22Rv1 (cell line): ENCODE measurements at regions not wholly inside any gene's neighbourhood (a gene's known extent, or its start where the extent isn't known, plus 50 kb on each side); places are given as distances from the start of the nearest gene placed in this dataset.

Experiments used
- CTCF ChIP-seq: fragments of 450-650 bp; IDR thresholded peaks from 2 replicates; pipeline ENCODE4 v1.5.1; 2017; ENCODE audit warnings: mild to moderate bottlenecking
- ZFX ChIP-seq: fragments of 450-650 bp; IDR thresholded peaks from 2 replicates; pipeline ENCODE4 v1.6.1; 2017; ENCODE audit warnings: antibody characterized with exemption, borderline replicate concordance

- no peak for TF ChIP-seq CTCF
- no peak for TF ChIP-seq ZFX
Observed at GRCh38 chr14:27546111-27546510, 948.3 kb upstream of the NOVA1 start.
